Stomach (tissue), 8 donors: ENCODE measurements at regions not wholly inside any gene's neighbourhood (a gene's known extent, or its start where the extent isn't known, plus 50 kb on each side); places are given as distances from the start of the nearest gene placed in this dataset.

ENCODE experiments used
- DNase-seq, 2 donors: peaks; one replicate each; pipeline versions ENCODE4 v3.0.0 to v3.0.0-alpha.2; 2013 to 2019
- H3K27ac ChIP-seq, 5 donors: fragments of 200-600 bp in 4 of 5; sonication (generic) in 4 of 5; one replicate each; pipeline ENCODE4 v1.5.1; 2013 to 2019; ENCODE audit warnings: mild to moderate bottlenecking in 1 of 5, moderate library complexity in 1 of 5
- H3K27me3 ChIP-seq, 3 donors: fragments of 200-600 bp; sonication (generic); one replicate each; pipeline ENCODE4 v1.5.1; 2017 to 2019; ENCODE audit warnings: mixed run types in 1 of 3
- H3K36me3 ChIP-seq, 4 donors: fragments of 200-600 bp; sonication (generic); 1 replicate in 3 of 4; 2 replicates in 1 of 4; pipeline ENCODE4 v1.5.1; 2016 to 2019
- H3K4me1 ChIP-seq, 4 donors: fragments of 200-600 bp; sonication (generic); one replicate each; pipeline ENCODE4 v1.5.1; 2016 to 2019
- H3K4me3 ChIP-seq, 4 donors: fragments of 200-600 bp; sonication (generic) in 3 of 4; one replicate each; pipeline ENCODE4 v1.5.1; 2016 to 2019; ENCODE audit warnings: mild to moderate bottlenecking in 1 of 4
- H3K9me3 ChIP-seq, 4 donors: fragments of 200-600 bp; sonication (generic); one replicate each; pipeline ENCODE4 v1.5.1; 2016 to 2019
- CTCF ChIP-seq, 7 experiments: fragments of 450-650 bp in 4 of 7; fragments of 200-600 bp in 3 of 7; sonication (generic) in 3 of 7; IDR thresholded peaks; one replicate each; pipeline ENCODE4 v1.5.1; 2016 to 2019; ENCODE audit warnings: antibody characterized with exemption in 7 of 7, control low read depth in 2 of 7, mild to moderate bottlenecking in 1 of 7
- EP300 ChIP-seq: sonication (generic); formaldehyde crosslinking; IDR thresholded peaks from one replicate; pipeline ENCODE4 v1.6.1; 2017; ENCODE audit warnings: antibody characterized with exemption
- POLR2A ChIP-seq, 4 donors: fragments of 450-650 bp; IDR thresholded peaks; one replicate each; pipeline ENCODE4 v1.6.1; 2016; ENCODE audit warnings: antibody characterized with exemption in 4 of 4, control low read depth in 2 of 4, mild to moderate bottlenecking in 1 of 4, moderate library complexity in 1 of 4
- POLR2AphosphoS5 ChIP-seq, 3 donors: sonication (generic); formaldehyde crosslinking; IDR thresholded peaks; one replicate each; pipeline ENCODE4 v1.6.1; 2016; ENCODE audit warnings: antibody characterized with exemption in 3 of 3
- WGBS, 5 donors: extraction: QIAGEN DNeasy Blood & Tissue Kit in 3 of 5; methylation state at CpG; one replicate each; pipeline versions ENCODE4 v1.1.5 to v1.1.7; 2013 to 2018; 5-methylcytosine and 5-hydroxymethylcytosine counted together
- intact Hi-C: fragments of 100-400 bp; cut with DNase I; formaldehyde crosslinking; loops from one replicate; pipeline ENCODE4 v1.15.1; 2023; ENCODE audit warnings: low total_unique reads
- donor health status: healthy with polysubstance abuse.
- donor health status: Bipolar disorder and iron deficiency.
- donor health status: healthy.

- DNase-seq: no peak
- Histone ChIP-seq H3K9me3 (no peaks in the 10 kb centered on the region), H3K27me3 (peaks cover 0 to 60% (median 12%) of the 10 kb centered on the region in 3 donors), H3K36me3 (no peaks in the 10 kb centered on the region), H3K27ac (no peak overlapping the region), H3K4me3 (no peak overlapping the region), H3K4me1 (no peaks in the 10 kb centered on the region)
- intact Hi-C loops: no loop called here
- TF ChIP-seq POLR2AphosphoS5 (IDR thresholded peaks at IDR 0.05) (no peak), POLR2A (IDR thresholded peaks at IDR 0.05) (no peak), EP300 (no peak), CTCF (IDR thresholded peaks at IDR 0.05) (no peak)
- WGBS, 5 donors: 66 to 74% (median 67%) methylated on average over 10 of the region's 10 CpGs
These were observed 177.3 kb downstream of the PTPRU start for GRCh38 chr1:29413661-29414060.

- WGBS, 5 donors: 43 to 54% (median 51%) methylated on average over 6 of the region's 6 CpGs
- intact Hi-C loops: no loop called here
- TF ChIP-seq EP300 (no peak), CTCF (IDR thresholded peaks at IDR 0.05) (no peak), POLR2AphosphoS5 (IDR thresholded peaks at IDR 0.05) (no peak), POLR2A (IDR thresholded peaks at IDR 0.05) (no peak)
- H3K36me3 ChIP-seq: no peaks in the 10 kb centered on the region
- peaks cover 0 to 62% (median 12%) of the 10 kb centered on the region in 3 donors for H3K27me3 ChIP-seq
- no peaks in the 10 kb centered on the region for H3K9me3 ChIP-seq
- no peaks in the 10 kb centered on the region for H3K4me1 ChIP-seq
- DNase-seq: no peak
- no peak overlapping the region for H3K27ac ChIP-seq
- no peak overlapping the region for H3K4me3 ChIP-seq
These were observed 176.3 kb downstream of the PTPRU start for GRCh38 chr1:29412591-29412990.

- TF ChIP-seq EP300: no peak
- TF ChIP-seq POLR2A (IDR thresholded peaks at IDR 0.05): no peak
- TF ChIP-seq POLR2AphosphoS5 (IDR thresholded peaks at IDR 0.05): no peak
- TF ChIP-seq CTCF (IDR thresholded peaks at IDR 0.05): no peak
These were observed 174.2 kb downstream of the PTPRU start for GRCh38 chr1:29410476-29410875.

DNA sequence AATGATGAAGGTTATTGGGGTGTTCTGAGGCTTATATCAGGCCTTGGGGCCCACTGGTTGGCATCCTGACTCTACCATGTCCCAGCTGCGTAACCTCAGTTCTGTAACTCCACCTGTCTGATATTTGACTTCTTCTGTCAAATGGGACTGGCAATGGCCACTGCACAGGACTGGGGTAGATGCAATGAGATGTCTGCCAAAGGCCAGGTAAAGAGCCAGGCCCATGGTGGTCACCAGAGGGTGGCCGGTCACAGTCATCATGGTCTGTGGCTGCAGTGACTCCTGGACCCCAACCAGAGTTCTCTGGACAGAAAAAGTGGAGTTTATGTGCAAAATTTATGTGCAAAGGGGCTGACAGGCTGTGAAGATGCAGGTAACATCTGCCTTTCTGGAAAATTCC, 173.3 kb downstream of the PTPRU start:
- intact Hi-C loops: no loop called here
- H3K27me3 ChIP-seq: peaks cover 0 to 56% (median 5%) of the 10 kb centered on the region in 3 donors
- 70 to 92% (median 71%) methylated on average over 1 to 2 of the region's 2 CpGs for WGBS, 5 donors
- H3K9me3 ChIP-seq: peaks cover 0 to 9% (median 5%) of the 10 kb centered on the region in 4 donors
- H3K36me3 ChIP-seq: no peaks in the 10 kb centered on the region
- no peaks in the 10 kb centered on the region for H3K4me1 ChIP-seq
- no peak overlapping the region for H3K27ac ChIP-seq
- TF ChIP-seq CTCF (IDR thresholded peaks at IDR 0.05) (no peak), POLR2AphosphoS5 (IDR thresholded peaks at IDR 0.05) (no peak), POLR2A (IDR thresholded peaks at IDR 0.05) (no peak), EP300 (no peak)
- DNase-seq: no peak
- H3K4me3 ChIP-seq: no peak overlapping the region

More at GRCh38 chr1:29410476-29410875, 174.2 kb downstream of the PTPRU start:
- intact Hi-C loops: no loop called here
- peaks cover 0 to 56% (median 12%) of the 10 kb centered on the region in 3 donors for H3K27me3 ChIP-seq
- H3K4me3 ChIP-seq: no peak overlapping the region
- no peaks in the 10 kb centered on the region for H3K4me1 ChIP-seq
- H3K36me3 ChIP-seq: no peaks in the 10 kb centered on the region
- H3K27ac ChIP-seq: no peak overlapping the region
- WGBS, 5 donors: 47 to 78% (median 51%) methylated on average over 6 of the region's 6 CpGs
- peak in 1 of 2 donors; percentile 57 for DNase-seq
- H3K9me3 ChIP-seq: no peaks in the 10 kb centered on the region
